Hematopoietic multipotent progenitor cell treated with erythropoietin and hydrocortisone succinate and interleukin-3 and kit ligand, for 8 days (in vitro differentiated cells): ENCODE measurements at regions not wholly inside any gene's neighbourhood (a gene's known extent, or its start where the extent isn't known, plus 50 kb on each side); places are given as distances from the start of the nearest gene placed in this dataset.
"Not testable (repeated sequence)": the region's sequence is repeated elsewhere in the genome, so short reads cannot be mapped to it uniquely, and the experiment has no call there.

Experiments used
- DNase-seq: peaks from one replicate; pipeline ENCODE4 v3.0.0-alpha.2; 2015

DNA sequence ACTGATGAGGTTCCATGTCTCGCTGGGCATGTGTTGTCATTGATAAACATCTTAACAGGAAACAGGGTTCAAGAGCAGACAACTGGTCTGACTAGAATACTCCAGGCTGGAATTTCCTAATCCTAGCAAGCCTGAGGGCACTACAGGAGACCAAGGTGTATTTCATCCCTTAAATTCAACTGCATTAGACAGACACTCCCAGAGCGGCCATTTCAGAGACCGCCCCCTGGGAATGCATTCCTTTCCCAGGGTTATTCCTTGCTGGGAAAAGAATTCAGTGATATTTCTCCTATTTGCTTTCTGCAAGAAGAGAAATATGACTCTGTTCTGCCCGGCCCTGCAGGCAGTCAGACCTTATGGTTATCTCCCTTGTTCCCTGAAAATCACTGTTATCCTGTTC lies 383.1 kb upstream of the MBL2 start:
- not testable (repeated sequence) for DNase-seq

- no peak for DNase-seq
Observed at GRCh38 chr10:53153831-53154230, 381.2 kb upstream of the MBL2 start.

DNA sequence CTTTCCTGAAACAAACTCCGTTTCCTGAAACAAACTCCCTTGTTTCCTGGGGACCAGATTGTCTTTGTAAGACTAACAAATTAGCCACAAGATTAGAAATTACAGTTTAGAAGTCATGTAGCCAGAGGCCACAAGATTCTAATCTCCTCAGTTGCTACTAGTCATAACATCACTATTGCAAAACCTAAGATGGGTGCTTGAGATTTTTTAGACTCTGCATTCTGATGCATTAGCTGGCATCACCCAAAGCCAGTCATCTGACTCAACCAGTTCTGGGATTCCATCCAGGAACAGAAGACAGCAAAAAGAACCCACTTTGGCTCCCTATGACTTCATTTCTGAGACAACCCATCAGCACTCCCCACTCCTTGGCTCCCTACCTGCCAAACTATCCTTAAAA lies 367.9 kb upstream of the MBL2 start:
- no peak for DNase-seq

DNA sequence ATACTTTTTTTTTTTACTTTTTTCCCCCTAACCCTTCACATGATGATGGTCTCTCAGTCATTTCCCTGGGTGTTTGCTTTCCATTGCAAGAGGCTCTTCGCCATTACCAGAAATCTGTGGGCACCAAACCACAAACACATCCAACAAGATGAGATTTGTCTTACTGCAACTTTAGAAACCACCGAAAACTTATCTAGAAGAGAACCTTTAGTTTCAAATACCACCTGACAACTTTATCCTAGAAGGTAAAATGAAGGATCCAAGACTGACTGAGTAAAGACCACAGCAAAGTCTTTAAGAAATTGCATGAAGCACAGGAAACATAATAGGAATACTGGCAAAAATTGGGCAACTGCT lies 363.3 kb upstream of the MBL2 start:
- DNase-seq, result no peak

GRCh38 chr10:53135213-53135896 lies 362.8 kb upstream of the MBL2 start:
- no peak for DNase-seq

DNA sequence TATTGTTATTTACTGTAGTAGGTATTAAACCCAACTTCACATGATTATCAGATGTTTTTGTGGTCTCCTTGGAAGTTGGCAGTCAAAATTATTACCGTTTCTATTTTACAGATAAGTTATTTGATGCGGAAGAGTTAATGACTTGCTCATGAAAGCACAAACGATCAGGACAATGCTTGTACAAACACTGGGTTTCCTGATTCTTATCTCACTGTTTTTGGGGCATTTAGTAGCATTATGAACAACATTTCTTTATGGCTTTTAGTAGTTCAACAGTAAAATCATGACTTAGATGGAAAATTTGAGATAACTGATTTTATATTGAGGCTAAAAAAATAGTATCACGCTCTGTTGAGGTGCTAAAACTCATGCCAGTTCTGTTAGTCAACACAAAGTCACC lies 361.5 kb upstream of the MBL2 start:
- no peak for DNase-seq

DNA sequence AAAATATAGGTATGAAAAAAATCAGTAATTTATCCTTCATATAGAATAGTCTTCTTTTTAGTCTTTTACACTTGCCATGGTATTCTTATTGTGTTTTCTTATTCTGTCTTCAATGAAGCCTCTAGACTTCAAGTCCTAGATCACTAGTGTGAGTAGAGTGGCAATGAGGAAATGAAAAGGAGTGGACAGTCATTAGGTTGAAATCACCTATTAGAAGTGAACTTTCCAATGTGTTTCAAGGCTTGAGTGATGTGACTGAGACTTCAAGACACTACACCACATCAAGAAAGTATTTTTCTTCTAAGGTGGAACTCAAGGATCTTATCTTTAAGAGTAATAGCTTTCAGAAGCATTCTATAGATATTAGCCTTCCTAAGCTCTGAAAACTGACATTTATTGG lies 357.8 kb upstream of the MBL2 start:
- no peak for DNase-seq

- no peak for DNase-seq
Observed at GRCh38 chr10:53127686-53128085, 355.1 kb upstream of the MBL2 start.

DNA sequence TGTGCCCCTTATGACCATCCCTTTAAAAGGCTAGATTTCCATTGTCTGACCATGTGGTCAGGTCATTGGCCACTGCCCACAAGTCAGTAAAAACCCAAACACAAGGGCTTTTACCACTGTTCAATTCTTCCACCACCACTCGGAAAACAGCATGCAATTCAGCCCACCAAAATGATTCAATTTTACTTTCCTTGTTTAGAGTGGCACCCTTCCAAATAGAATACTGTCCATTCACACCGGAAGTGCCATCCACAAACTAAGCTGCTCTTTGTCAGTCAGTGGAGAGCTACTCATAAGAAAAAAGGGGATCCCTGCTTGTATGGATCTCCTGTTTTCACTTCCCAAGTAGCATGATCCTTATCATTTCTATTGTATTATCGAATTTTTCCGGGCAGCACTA lies 350.7 kb upstream of the MBL2 start:
- DNase-seq, result no peak

DNA sequence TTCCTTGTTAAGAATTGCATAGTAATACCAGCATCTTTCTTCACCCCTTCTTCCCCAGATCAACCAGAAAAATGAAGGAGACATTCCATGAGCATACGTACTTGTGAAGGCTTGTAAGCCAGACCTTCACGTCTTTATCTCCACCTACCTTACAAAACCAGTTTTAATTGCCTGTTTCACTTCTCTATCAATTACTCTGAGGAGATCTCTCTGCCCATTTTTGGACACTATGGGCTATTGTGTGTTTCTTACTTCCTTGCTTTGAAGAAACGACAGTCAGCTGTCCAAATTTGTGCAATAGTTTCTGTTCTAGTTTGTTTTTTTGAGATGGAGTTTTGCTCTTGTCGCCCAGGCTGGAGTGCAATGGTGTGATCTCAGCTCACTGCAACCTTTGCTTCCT lies 349.7 kb upstream of the MBL2 start:
- no peak for DNase-seq

- no peak for DNase-seq
Observed at GRCh38 chr10:53115660-53116059, 343.1 kb upstream of the MBL2 start.

DNA sequence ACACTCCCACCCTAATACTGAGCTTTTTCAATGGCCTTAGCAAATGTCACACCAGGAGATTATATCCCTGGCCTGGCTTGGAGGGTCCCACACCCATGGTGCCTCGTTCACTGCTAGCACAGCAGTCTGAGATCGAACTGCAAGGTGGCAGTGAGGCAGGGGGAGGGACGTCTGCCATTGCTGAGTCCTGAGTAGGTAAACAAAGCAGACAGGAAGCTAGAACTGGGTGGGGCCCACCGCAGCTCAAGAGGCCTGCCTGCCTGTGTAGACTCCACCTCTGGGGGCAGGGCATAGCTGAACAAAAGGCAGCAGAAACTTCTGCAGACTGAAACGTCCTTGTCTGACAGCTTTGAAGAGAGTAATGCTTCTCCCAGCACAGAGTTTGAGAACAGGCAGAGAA lies 338.9 kb upstream of the MBL2 start:
- no peak for DNase-seq

GRCh38 chr10:53109320-53109719 lies 336.7 kb upstream of the MBL2 start:
- DNase-seq, result no peak

GRCh38 chr10:53108317-53108934 lies 335.8 kb upstream of the MBL2 start:
- no peak for DNase-seq

DNA sequence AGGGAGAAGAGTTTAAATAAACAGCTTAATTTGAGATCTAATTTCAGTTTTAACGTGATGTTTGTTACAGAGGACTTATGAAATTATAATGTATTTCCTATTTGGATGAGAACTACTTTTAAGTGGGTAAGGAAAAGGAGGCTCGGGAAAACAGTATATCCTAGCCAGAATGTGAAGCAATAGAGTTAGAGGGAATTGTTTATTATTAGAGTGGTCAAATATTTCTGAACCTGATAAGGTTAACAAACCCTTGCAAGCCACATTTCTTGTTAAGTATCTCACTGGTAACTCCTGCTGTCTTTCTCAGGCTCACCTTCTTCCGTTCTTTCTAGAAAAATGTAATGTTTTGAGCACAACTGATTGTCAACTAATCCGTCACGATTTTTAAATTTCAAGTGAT lies 335.1 kb upstream of the MBL2 start:
- DNase-seq, result no peak

GRCh38 chr10:53102424-53102823 lies 329.8 kb upstream of the MBL2 start:
- DNase-seq, result no peak

DNA sequence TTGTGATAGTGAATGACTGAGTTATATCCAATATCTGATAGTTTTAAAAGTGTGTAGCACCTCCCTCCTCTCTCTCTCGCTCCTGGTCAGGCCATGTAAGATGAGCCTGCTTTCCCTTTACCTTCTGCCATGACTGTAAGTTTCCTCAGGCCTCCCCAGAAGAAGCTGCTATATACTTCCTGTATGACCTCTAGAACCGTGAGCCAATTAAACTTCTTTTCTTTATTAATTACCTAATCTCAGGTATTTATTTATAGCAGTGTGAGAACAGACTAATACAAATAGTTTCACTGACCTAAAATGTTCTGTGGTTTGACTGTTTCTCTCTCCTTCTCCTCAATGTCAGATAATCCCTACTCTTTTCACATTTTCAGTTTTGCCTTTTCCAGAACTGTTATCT lies 321.3 kb upstream of the MBL2 start:
- DNase-seq, result no peak

DNA sequence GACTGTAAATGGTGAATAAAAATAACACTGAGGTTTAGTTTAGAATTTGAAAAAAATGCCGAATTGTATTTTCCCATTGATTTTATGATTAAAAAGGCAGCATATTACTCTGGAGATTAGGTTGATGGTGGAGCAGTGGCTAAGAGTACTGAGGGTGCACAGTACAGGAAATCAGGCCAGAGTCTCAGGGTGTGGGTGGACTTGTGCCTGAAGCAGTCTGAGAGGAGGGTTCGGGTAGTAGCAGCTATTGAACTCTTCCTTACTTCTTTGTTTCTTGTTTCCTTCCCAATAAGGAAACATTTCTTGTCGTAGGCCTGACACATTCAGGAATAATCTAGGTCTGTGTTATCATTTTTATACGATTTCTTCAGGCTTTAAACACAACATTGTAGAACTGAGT lies 319.0 kb upstream of the MBL2 start:
- no peak for DNase-seq

DNA sequence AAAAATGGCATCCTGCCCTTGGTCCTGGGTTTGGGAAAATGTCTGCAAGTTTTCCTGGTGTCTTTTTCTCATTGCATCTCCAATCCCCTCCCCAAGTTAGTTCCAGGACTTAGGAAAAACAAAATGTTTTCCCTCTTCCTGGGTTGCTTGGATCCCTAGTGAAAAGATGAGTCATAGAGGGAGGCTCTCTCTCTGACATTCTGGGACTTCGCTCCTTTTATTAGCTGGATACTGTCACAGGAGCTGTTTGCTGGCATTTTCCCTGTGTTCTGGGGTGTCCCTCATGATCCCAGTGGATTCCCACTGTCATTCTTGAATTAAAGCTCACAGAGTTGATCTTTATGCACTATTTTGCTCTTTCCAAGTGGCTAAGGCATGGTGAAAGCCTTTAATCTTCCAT lies 316.4 kb upstream of the MBL2 start:
- no peak for DNase-seq

GRCh38 chr10:53079283-53079682 lies 306.7 kb upstream of the MBL2 start:
- DNase-seq, result no peak

- DNase-seq, result no peak
Observed at GRCh38 chr10:53076948-53077347, 304.4 kb upstream of the MBL2 start.

GRCh38 chr10:53075469-53075868 lies 302.9 kb upstream of the MBL2 start:
- DNase-seq, result no peak

DNA sequence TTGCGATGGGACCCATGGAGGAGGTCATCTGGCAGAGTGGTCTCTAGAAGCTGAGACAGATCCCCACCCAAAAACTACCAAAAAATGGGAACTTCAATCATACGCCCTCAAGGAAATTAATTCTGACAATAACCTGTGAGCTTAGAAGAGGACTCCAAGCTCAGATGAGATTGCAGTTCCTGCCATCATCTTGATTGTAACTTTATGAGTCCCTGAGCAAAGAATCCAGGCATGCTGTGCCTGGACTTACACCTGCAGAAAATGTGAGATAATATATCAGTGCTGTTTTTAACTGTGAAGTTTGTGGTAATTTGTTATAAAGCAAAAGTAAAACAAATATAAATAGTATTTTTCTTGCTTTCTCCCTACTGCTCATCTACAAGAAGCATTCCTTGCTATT lies 299.6 kb upstream of the MBL2 start:
- no peak for DNase-seq

- no peak for DNase-seq
Observed at GRCh38 chr10:53071505-53072125, 299.0 kb upstream of the MBL2 start.

DNA sequence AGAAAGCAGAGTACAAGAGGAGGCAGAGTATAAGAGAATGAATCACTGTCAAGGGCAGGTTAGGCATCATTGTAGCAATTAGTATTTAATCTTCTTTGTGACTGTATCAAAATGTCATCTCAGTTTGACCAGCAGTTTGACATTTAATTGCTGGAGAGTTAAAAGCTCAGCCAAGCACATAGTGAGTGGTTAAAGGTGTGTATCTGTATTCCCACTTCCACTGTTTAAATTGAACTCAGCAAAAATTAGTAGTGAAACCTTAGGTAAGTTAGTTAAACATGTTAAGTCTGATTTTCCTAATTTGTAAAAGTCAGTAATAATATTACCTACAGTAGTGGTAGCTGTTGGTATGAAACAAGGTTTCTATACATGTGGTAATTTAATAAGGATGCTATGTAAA lies 296.4 kb upstream of the MBL2 start:
- DNase-seq, result no peak
